Natural killer cell (primary cell): ENCODE measurements at regions not wholly inside any gene's neighbourhood (a gene's known extent, or its start where the extent isn't known, plus 50 kb on each side); places are given as distances from the start of the nearest gene placed in this dataset.

ENCODE experiments used
- ATAC-seq, 3 donors: fragments of 150-1000 bp in 2 of 3; fragments of 200-7000 bp in 1 of 3; cut with Tn5 transposase; 1 replicate in 1 of 3; 2 replicates in 2 of 3; pipeline ENCODE4 v1.10.0; 2021; ENCODE audit warnings: mild to moderate bottlenecking in 2 of 3, moderate library complexity in 2 of 3
- DNase-seq, 2 donors: peaks; one replicate each; pipeline versions ENCODE4 v3.0.0 to v3.0.0-alpha.2; 2013 to 2021; ENCODE audit warnings: mixed read lengths in 1 of 2
- H3K27ac ChIP-seq: one replicate; pipeline ENCODE4 v1.5.1; 2013; ENCODE audit warnings: mild to moderate bottlenecking, low read length
- H3K27me3 ChIP-seq: one replicate; pipeline ENCODE4 v1.6.1; 2013; ENCODE audit warnings: low read length; ENCODE audit not compliant: control insufficient read depth, insufficient read depth
- H3K36me3 ChIP-seq: one replicate; pipeline ENCODE4 v1.6.1; 2013; ENCODE audit warnings: low read length; ENCODE audit not compliant: control insufficient read depth, insufficient read depth
- H3K4me1 ChIP-seq: one replicate; pipeline ENCODE4 v1.6.1; 2013; ENCODE audit warnings: low read length; ENCODE audit not compliant: control insufficient read depth, insufficient read depth
- H3K4me3 ChIP-seq: one replicate; pipeline ENCODE4 v1.5.1; 2013; ENCODE audit warnings: low read length
- H3K9me3 ChIP-seq: one replicate; pipeline ENCODE4 v1.6.1; 2013; ENCODE audit warnings: low read length; ENCODE audit not compliant: control insufficient read depth, insufficient read depth
- H3K27ac Mint-ChIP-seq, 2 donors: one replicate each; pipeline ENCODE4 v1.8.0; 2022; ENCODE audit warnings: mild to moderate bottlenecking in 2 of 2, mixed read lengths in 2 of 2, moderate library complexity in 1 of 2
- H3K27me3 Mint-ChIP-seq, 2 donors: one replicate each; pipeline ENCODE4 v1.8.0; 2022; ENCODE audit warnings: low read depth in 2 of 2, mixed read lengths in 2 of 2
- H3K36me3 Mint-ChIP-seq: one replicate; pipeline ENCODE4 v1.8.0; 2022; ENCODE audit warnings: mixed read lengths
- H3K4me1 Mint-ChIP-seq, 2 donors: one replicate each; pipeline ENCODE4 v1.8.0; 2022; ENCODE audit warnings: mixed read lengths in 2 of 2
- H3K4me3 Mint-ChIP-seq: one replicate; pipeline ENCODE4 v1.8.0; 2022; ENCODE audit warnings: mild to moderate bottlenecking, moderate library complexity, mixed read lengths
- H3K9me3 Mint-ChIP-seq, 2 donors: one replicate each; pipeline ENCODE4 v1.8.0; 2022; ENCODE audit warnings: mixed read lengths in 2 of 2
- WGBS: methylation state at CpG from one replicate; pipeline ENCODE4 v1.1.7; 2013; ENCODE audit warnings: missing lambda C conversion rate; ENCODE audit not compliant: insufficient coverage; 5-methylcytosine and 5-hydroxymethylcytosine counted together
- intact Hi-C: fragments of 100-400 bp; cut with micrococcal nuclease; formaldehyde crosslinking; loops from one replicate; pipeline ENCODE4 v1.14.2; 2022
- TF ChIP-seq, protein P1 (sequence below): fragments of 200-600 bp; IDR thresholded peaks from one replicate; pipeline ENCODE4 v1.8.0; 2022; ENCODE audit warnings: antibody characterized with exemption

DNA sequence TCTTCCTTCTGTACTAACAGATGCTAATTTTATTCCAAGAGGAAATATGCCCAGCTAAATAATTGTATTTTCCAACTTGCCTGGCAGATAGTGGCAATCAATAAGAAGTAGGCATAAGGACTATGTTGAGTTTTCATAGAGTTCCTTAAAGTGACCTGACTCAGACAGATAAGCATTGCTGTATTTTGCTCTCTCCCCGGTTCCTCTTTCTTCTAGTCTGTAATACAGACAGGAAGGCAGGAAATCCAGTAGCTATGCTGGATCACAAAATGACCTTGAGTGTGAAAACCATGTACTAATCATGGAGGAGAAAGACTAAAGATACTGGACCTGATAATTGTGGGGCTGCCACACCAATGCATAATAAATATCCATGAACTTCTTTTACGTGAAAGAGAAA is 701.7 kb downstream of the CETN3 start:
- H3K27me3 ChIP-seq, result no peaks in the 10 kb centered on the region
- H3K27me3 Mint-ChIP-seq, result peaks cover 0 to 11% of the 10 kb centered on the region in 2 donors
- H3K27ac Mint-ChIP-seq, result no peak overlapping the region
- TF ChIP-seq, protein P1, sequence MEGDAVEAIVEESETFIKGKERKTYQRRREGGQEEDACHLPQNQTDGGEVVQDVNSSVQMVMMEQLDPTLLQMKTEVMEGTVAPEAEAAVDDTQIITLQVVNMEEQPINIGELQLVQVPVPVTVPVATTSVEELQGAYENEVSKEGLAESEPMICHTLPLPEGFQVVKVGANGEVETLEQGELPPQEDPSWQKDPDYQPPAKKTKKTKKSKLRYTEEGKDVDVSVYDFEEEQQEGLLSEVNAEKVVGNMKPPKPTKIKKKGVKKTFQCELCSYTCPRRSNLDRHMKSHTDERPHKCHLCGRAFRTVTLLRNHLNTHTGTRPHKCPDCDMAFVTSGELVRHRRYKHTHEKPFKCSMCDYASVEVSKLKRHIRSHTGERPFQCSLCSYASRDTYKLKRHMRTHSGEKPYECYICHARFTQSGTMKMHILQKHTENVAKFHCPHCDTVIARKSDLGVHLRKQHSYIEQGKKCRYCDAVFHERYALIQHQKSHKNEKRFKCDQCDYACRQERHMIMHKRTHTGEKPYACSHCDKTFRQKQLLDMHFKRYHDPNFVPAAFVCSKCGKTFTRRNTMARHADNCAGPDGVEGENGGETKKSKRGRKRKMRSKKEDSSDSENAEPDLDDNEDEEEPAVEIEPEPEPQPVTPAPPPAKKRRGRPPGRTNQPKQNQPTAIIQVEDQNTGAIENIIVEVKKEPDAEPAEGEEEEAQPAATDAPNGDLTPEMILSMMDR, result no peak
- H3K4me3 Mint-ChIP-seq, result no peak overlapping the region
- H3K36me3 Mint-ChIP-seq, result no peaks in the 10 kb centered on the region
- ATAC-seq (no peak), DNase-seq (no peak)
- no peaks in the 10 kb centered on the region for H3K4me1 Mint-ChIP-seq
- no peaks in the 10 kb centered on the region for H3K9me3 ChIP-seq
- peaks cover 0 to 6% of the 10 kb centered on the region in 2 donors for H3K9me3 Mint-ChIP-seq
- intact Hi-C loops, result no loop called here
- H3K4me3 ChIP-seq, result no peak overlapping the region
- H3K4me1 ChIP-seq, result no peaks in the 10 kb centered on the region
- no peaks in the 10 kb centered on the region for H3K36me3 ChIP-seq
- no peak overlapping the region for H3K27ac ChIP-seq
- 38% methylated on average over 1 of the region's 2 CpGs for WGBS

DNA sequence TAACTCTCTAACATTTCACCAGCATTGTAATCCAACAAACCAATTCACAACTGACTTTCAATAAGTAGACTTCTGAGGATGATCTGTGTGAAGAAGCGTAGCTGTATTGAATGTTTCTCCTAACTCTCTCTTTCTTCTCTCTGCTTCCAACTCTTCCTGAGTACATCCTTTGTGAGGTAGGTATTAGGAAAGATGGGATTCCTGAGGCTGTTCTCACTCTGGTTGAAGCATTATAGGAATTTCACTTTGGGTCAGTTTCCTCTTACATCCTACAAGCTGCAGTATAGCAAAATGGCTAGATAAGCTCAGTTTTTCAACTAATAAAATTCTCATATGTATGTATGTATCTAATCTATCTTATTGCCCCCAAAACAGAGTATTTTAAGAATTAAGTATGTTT is 702.8 kb downstream of the CETN3 start:
- H3K9me3 Mint-ChIP-seq, result peaks cover 0 to 5% of the 10 kb centered on the region in 2 donors
- no peaks in the 10 kb centered on the region for H3K9me3 ChIP-seq
- ATAC-seq (no peak), DNase-seq (no peak)
- TF ChIP-seq, protein P1, result no peak
- peaks cover 0 to 11% of the 10 kb centered on the region in 2 donors for H3K27me3 Mint-ChIP-seq
- no peak overlapping the region for H3K4me3 Mint-ChIP-seq
- no peaks in the 10 kb centered on the region for H3K36me3 ChIP-seq
- H3K27me3 ChIP-seq, result no peaks in the 10 kb centered on the region
- no peak overlapping the region for H3K4me3 ChIP-seq
- intact Hi-C loops, result no loop called here
- no peaks in the 10 kb centered on the region for H3K4me1 Mint-ChIP-seq
- no peaks in the 10 kb centered on the region for H3K4me1 ChIP-seq
- no peak overlapping the region for H3K27ac Mint-ChIP-seq
- no CpG with 5 or more reads among the region's 1 CpG for WGBS
- H3K27ac ChIP-seq, result no peak overlapping the region
- H3K36me3 Mint-ChIP-seq, result no peaks in the 10 kb centered on the region

DNA sequence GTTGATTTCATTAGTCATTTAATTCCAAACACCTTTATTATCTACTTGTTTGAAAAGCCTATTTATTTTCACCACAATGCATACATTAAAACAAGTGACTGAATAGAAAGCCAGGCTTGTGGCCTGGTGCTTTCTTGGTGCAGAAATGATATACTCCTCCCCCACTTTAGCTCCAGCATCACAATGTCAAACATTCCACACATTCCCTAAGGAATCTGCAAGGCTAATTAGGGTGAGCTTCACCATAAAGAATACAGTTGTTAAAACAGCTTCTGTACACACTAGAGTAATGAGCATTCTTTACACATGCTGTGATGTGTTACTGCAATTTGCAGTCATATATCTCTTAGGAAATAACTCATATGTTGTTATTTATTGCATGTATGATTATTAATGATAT is 705.7 kb downstream of the CETN3 start:
- Histone ChIP-seq H3K4me1 (no peaks in the 10 kb centered on the region), H3K9me3 (no peaks in the 10 kb centered on the region), H3K27me3 (no peaks in the 10 kb centered on the region), H3K27ac (no peak overlapping the region), H3K4me3 (no peak overlapping the region), H3K36me3 (no peaks in the 10 kb centered on the region)
- H3K9me3 Mint-ChIP-seq, result peaks cover 5 to 8% of the 10 kb centered on the region in 2 donors
- DNase-seq (no peak), ATAC-seq (no peak)
- TF ChIP-seq, protein P1, result no peak
- no peaks in the 10 kb centered on the region for H3K4me1 Mint-ChIP-seq
- no peak overlapping the region for H3K27ac Mint-ChIP-seq
- H3K36me3 Mint-ChIP-seq, result no peaks in the 10 kb centered on the region
- intact Hi-C loops, result no loop called here
- peaks cover 0 to 10% of the 10 kb centered on the region in 2 donors for H3K27me3 Mint-ChIP-seq
- H3K4me3 Mint-ChIP-seq, result no peak overlapping the region

DNA sequence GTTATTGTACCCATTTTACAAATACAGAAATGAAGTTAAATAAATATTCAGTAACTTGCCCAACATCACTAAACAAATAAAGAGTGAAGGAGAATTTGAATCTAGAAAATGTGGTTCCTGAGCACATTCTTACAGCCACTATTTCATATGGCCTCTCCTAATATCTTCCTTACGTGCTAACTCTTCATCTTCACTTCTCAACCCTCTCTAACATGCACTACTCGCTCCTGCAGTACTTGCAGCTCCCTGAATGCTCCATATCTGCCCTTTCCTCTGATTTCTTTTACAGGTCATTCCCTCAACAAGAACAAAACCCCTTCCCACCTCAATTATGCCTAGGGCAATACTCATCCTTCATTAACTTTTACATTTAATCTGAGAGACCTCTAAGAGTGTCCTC is 711.5 kb downstream of the CETN3 start:
- Histone ChIP-seq H3K9me3 (no peaks in the 10 kb centered on the region), H3K4me1 (no peaks in the 10 kb centered on the region), H3K36me3 (no peaks in the 10 kb centered on the region), H3K4me3 (no peak overlapping the region), H3K27me3 (no peaks in the 10 kb centered on the region), H3K27ac (no peak overlapping the region)
- Mint-ChIP-seq H3K36me3 (no peaks in the 10 kb centered on the region), H3K4me3 (no peak overlapping the region), H3K27me3 (no peaks in the 10 kb centered on the region), H3K4me1 (no peaks in the 10 kb centered on the region), H3K27ac (no peak overlapping the region), H3K9me3 (peaks cover 3 to 8% of the 10 kb centered on the region in 2 donors)
- TF ChIP-seq, protein P1, result no peak
- intact Hi-C loops, result no loop called here
- DNase-seq (no peak), ATAC-seq (no peak)
- WGBS, result 78% methylated on average over 2 of the region's 2 CpGs
